GM12878 (cell line): ENCODE measurements at regions not wholly inside any gene's neighbourhood (a gene's known extent, or its start where the extent isn't known, plus 50 kb on each side); places are given as distances from the start of the nearest gene placed in this dataset.
A peak's percentile ranks its signal among the peaks of the same experiment; 100 is the strongest.

Experiments used
- ATF3 ChIP-seq: IDR thresholded peaks from 2 replicates; pipeline ENCODE4 v1.6.1; 2011; ENCODE audit warnings: low read depth, mild to moderate bottlenecking, low read length, moderate library complexity, borderline replicate concordance; ENCODE audit errors: extremely low read depth
- CHD1 ChIP-seq: IDR thresholded peaks from 2 replicates; pipeline ENCODE4 v1.6.1; 2012; ENCODE audit warnings: low read depth, low read length, improper control_type of control experiment
- CHD4 ChIP-seq: fragments of 200-600 bp; sonication (generic); IDR thresholded peaks from 2 replicates; pipeline ENCODE4 v1.6.1; 2016; ENCODE audit warnings: mild to moderate bottlenecking
- CREB1 ChIP-seq: IDR thresholded peaks from 2 replicates; pipeline ENCODE4 v1.6.1; 2012; ENCODE audit warnings: low read depth, mild to moderate bottlenecking, inconsistent platforms
- EED ChIP-seq: sonication (generic); IDR thresholded peaks from 2 replicates; pipeline ENCODE4 v1.6.1; 2016; ENCODE audit warnings: antibody characterized with exemption, low read depth
- EGR1 ChIP-seq, 2 experiments: IDR thresholded peaks; 1 replicate in 1 of 2; 2 replicates in 1 of 2; pipeline ENCODE4 v1.6.1; 2011 to 2012; ENCODE audit warnings: low read depth in 2 of 2, low read length in 2 of 2, borderline replicate concordance in 1 of 2, mild to moderate bottlenecking in 1 of 2, moderate library complexity in 1 of 2
- ETV6 ChIP-seq, 2 experiments: fragments of 450-650 bp in 1 of 2; IDR thresholded peaks in 1 of 2; conservative IDR thresholded peaks in 1 of 2; 2 replicates each; pipeline ENCODE4 v1.6.1; 2014; ENCODE audit warnings: antibody characterized with exemption in 1 of 2, borderline replicate concordance in 1 of 2, low read depth in 1 of 2, mild to moderate bottlenecking in 1 of 2, moderate library complexity in 1 of 2
- FOXK2 ChIP-seq: fragments of 450-650 bp; IDR thresholded peaks from 2 replicates; pipeline ENCODE4 v1.6.1; 2017; ENCODE audit warnings: mild to moderate bottlenecking, moderate library complexity
- HDAC2 ChIP-seq: fragments of 200-600 bp; sonication (generic); IDR thresholded peaks from 2 replicates; pipeline ENCODE4 v1.6.1; 2017
- MEF2A ChIP-seq: IDR thresholded peaks from 2 replicates; pipeline ENCODE4 v1.6.1; 2011; ENCODE audit warnings: low read depth, mild to moderate bottlenecking, low read length, moderate library complexity; ENCODE audit not compliant: insufficient read depth
- NFYA ChIP-seq: IDR thresholded peaks from 2 replicates; pipeline ENCODE4 v1.6.1; 2011; ENCODE audit warnings: low read depth, mild to moderate bottlenecking, low read length, improper control_type of control experiment, borderline replicate concordance
- NFYB ChIP-seq: IDR thresholded peaks from 2 replicates; pipeline ENCODE4 v1.6.1; 2011; ENCODE audit warnings: low read depth, mild to moderate bottlenecking, low read length, improper control_type of control experiment, moderate library complexity; ENCODE audit not compliant: insufficient read depth
- RELA ChIP-seq: fragments of 450-650 bp; IDR thresholded peaks from 2 replicates; pipeline ENCODE4 v1.8.0; 2014; ENCODE audit warnings: borderline replicate concordance; ENCODE audit not compliant: partially characterized antibody
- SPI1 ChIP-seq: IDR thresholded peaks from 2 replicates; pipeline ENCODE4 v1.6.1; 2011; ENCODE audit warnings: low read depth, mild to moderate bottlenecking, low read length, moderate library complexity, borderline replicate concordance; ENCODE audit not compliant: insufficient read depth
- TBL1XR1 ChIP-seq: IDR thresholded peaks from 2 replicates; pipeline ENCODE4 v1.6.1; 2012; ENCODE audit warnings: low read depth, low read length, improper control_type of control experiment
- TCF7 ChIP-seq: IDR thresholded peaks from 2 replicates; pipeline ENCODE4 v1.6.1; 2014; ENCODE audit warnings: antibody characterized with exemption, borderline replicate concordance
- ZBTB11 ChIP-seq: fragments of 450-650 bp; formaldehyde crosslinking; IDR thresholded peaks from 2 replicates; pipeline ENCODE4 v1.5.0; 2022; ENCODE audit warnings: mild to moderate bottlenecking, missing genetic modification characterization
- ZNF274 ChIP-seq: IDR thresholded peaks from one replicate; pipeline ENCODE4 v1.8.0; 2011; ENCODE audit not compliant: insufficient read length, insufficient read depth
- ZSCAN29 ChIP-seq: fragments of 450-650 bp; IDR thresholded peaks from 2 replicates; pipeline ENCODE4 v1.6.1; 2017; ENCODE audit warnings: mild to moderate bottlenecking, moderate library complexity
- TF ChIP-seq, protein P1 (sequence below): fragments of 450-650 bp; IDR thresholded peaks from 2 replicates; pipeline ENCODE4 v1.6.1; 2017; ENCODE audit warnings: antibody characterized with exemption, mild to moderate bottlenecking, moderate library complexity
- TF ChIP-seq, protein P2 (sequence below): fragments of 450-650 bp; IDR thresholded peaks from 2 replicates; pipeline ENCODE4 v1.6.1; 2016; ENCODE audit warnings: mild to moderate bottlenecking, moderate library complexity, borderline replicate concordance

DNA sequence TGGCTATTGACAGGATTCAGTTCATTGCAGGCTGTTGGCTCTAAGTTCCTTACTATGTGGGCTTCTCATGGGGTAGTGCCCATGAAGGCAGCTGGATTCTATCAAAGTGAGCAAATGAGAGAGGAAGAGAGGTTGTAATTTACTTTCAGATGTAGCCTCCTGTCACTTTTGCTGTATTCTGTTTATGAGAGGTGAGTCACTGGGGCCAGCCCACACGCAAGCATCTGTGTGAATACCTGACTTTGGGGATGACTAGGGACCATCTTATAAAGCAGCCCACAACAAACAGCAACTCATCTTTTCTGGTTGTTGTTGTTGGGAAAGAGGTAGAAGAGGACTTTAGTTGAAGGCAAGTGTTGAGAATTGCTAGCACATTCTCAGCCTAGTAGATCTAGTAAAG, 506.3 kb upstream of the GRM7 start (continued):
- TF ChIP-seq HDAC2 (no peak), EED (no peak), EGR1 (IDR thresholded peaks at IDR 0.05; ENCODE audit: borderline replicate concordance in 1 of 2, low read depth in 2 of 2, low read length in 2 of 2) (no peak), RELA (no peak), NFYA (no peak), TBL1XR1 (no peak), FOXK2 (no peak), MEF2A (0 out of 2 replicates have a peak, but pooled peaks have one; percentile 6), CHD1 (no peak), ATF3 (no peak), ZBTB11 (CRISPR knock-in tag) (no peak), CHD4 (no peak), TCF7 (0 out of 2 replicates have a peak, but pooled peaks have one; percentile 40), SPI1 (no peak), ZNF274 (no peak), ETV6 (conservative IDR thresholded peaks at IDR 0.05 in 1 of 2, IDR thresholded peaks at IDR 0.05 in 1 of 2; ENCODE audit: borderline replicate concordance in 1 of 2, low read depth in 1 of 2) (peak in 1 of 2 experiments; percentile 27; a peak in 1 of 4 replicates), CREB1 (peak; percentile 26; the same call in 1 of the 2 replicates), NFYB (no peak), ZSCAN29 (no peak)
- TF ChIP-seq, protein P1, sequence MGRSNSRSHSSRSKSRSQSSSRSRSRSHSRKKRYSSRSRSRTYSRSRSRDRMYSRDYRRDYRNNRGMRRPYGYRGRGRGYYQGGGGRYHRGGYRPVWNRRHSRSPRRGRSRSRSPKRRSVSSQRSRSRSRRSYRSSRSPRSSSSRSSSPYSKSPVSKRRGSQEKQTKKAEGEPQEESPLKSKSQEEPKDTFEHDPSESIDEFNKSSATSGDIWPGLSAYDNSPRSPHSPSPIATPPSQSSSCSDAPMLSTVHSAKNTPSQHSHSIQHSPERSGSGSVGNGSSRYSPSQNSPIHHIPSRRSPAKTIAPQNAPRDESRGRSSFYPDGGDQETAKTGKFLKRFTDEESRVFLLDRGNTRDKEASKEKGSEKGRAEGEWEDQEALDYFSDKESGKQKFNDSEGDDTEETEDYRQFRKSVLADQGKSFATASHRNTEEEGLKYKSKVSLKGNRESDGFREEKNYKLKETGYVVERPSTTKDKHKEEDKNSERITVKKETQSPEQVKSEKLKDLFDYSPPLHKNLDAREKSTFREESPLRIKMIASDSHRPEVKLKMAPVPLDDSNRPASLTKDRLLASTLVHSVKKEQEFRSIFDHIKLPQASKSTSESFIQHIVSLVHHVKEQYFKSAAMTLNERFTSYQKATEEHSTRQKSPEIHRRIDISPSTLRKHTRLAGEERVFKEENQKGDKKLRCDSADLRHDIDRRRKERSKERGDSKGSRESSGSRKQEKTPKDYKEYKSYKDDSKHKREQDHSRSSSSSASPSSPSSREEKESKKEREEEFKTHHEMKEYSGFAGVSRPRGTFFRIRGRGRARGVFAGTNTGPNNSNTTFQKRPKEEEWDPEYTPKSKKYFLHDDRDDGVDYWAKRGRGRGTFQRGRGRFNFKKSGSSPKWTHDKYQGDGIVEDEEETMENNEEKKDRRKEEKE: no peak
- TF ChIP-seq, protein P2, sequence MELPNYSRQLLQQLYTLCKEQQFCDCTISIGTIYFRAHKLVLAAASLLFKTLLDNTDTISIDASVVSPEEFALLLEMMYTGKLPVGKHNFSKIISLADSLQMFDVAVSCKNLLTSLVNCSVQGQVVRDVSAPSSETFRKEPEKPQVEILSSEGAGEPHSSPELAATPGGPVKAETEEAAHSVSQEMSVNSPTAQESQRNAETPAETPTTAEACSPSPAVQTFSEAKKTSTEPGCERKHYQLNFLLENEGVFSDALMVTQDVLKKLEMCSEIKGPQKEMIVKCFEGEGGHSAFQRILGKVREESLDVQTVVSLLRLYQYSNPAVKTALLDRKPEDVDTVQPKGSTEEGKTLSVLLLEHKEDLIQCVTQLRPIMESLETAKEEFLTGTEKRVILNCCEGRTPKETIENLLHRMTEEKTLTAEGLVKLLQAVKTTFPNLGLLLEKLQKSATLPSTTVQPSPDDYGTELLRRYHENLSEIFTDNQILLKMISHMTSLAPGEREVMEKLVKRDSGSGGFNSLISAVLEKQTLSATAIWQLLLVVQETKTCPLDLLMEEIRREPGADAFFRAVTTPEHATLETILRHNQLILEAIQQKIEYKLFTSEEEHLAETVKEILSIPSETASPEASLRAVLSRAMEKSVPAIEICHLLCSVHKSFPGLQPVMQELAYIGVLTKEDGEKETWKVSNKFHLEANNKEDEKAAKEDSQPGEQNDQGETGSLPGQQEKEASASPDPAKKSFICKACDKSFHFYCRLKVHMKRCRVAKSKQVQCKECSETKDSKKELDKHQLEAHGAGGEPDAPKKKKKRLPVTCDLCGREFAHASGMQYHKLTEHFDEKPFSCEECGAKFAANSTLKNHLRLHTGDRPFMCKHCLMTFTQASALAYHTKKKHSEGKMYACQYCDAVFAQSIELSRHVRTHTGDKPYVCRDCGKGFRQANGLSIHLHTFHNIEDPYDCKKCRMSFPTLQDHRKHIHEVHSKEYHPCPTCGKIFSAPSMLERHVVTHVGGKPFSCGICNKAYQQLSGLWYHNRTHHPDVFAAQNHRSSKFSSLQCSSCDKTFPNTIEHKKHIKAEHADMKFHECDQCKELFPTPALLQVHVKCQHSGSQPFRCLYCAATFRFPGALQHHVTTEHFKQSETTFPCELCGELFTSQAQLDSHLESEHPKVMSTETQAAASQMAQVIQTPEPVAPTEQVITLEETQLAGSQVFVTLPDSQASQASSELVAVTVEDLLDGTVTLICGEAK: no peak
